Left ventricle myocardium inferior (tissue), 1 donor: ENCODE measurements at regions not wholly inside any gene's neighbourhood (a gene's known extent, or its start where the extent isn't known, plus 50 kb on each side); places are given as distances from the start of the nearest gene placed in this dataset.
"Not testable (repeated sequence)": the region's sequence is repeated elsewhere in the genome, so short reads cannot be mapped to it uniquely, and the experiment has no call there.

Experiments
- DNase-seq: peaks from one replicate; pipeline ENCODE4 v3.0.0-alpha.2; 2020
- H3K27ac ChIP-seq: fragments of 200-600 bp; replicated peaks from 2 replicates; pipeline ENCODE4 v1.8.0; 2021
- H3K27me3 ChIP-seq: fragments of 200-600 bp; 2 replicates; pipeline ENCODE4 v1.8.0; 2021; ENCODE audit warnings: low read depth
- H3K36me3 ChIP-seq: fragments of 200-600 bp; 2 replicates; pipeline ENCODE4 v1.8.0; 2021
- H3K4me1 ChIP-seq: fragments of 200-600 bp; 2 replicates; pipeline ENCODE4 v1.8.0; 2021
- H3K4me3 ChIP-seq: fragments of 200-600 bp; 2 replicates; pipeline ENCODE4 v1.8.0; 2021; ENCODE audit warnings: mild to moderate bottlenecking, moderate library complexity
- H3K9me3 ChIP-seq: fragments of 200-600 bp; replicated peaks from 2 replicates; pipeline ENCODE4 v1.8.0; 2021
- intact Hi-C: fragments of 100-400 bp; cut with micrococcal nuclease; formaldehyde crosslinking; loops from one replicate; pipeline ENCODE4 v1.11.0; 2022
- TF ChIP-seq, protein P1 (sequence below): fragments of 200-600 bp; IDR thresholded peaks from 2 replicates; pipeline ENCODE4 v1.8.0; 2021; ENCODE audit warnings: antibody characterized with exemption, mild to moderate bottlenecking, borderline replicate concordance
- donor health status: DM: no; HTN: yes; CAD: no; lungs with severe emphysema.

DNA sequence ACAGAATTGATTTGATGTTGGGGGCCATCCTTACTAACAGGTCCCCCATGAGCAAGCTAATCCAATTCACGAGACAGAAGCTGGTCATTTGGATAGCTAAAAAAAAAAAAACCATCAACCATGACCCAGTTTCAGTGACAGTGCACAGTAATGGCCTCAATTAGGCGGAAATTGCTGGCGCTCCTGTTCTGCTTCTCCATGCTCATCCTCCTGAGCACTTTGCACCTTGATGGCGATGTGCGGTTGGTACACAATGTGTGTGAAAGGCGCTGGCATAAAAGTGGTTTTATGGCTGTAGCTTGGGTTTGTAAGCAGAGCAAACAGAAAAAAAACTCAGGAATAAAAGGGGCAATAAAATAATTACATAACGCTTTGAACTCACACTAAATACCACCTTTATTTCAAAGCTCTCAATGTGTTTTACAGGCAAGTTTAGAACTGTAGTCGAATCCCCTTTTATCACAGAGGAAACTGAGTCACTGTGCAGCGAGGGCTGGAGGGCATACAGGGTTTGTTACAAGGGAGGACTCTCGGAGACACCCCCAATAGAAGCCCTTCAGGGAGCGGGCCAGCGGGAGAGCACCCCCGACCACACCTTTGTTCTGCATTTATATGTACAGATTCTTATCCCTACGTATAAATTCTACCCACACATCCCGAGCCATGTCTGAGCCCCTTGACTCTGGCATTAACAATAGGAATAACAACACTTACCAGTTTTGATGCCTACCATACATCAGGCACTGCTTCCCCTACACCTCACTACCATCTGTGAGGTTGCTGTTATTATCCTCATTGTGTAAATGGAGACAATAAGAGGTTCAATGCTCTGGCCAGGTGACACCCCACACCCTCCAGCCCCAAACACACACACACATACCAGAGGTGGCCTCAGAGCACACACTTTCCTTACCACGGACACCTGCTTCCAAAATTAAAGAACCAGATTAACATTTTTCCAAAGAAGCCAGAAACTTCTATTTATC lies 213.5 kb upstream of the IRF2BP2 start:
- Histone ChIP-seq H3K36me3 (no peaks in the 10 kb centered on the region), H3K27me3 (no peaks in the 10 kb centered on the region), H3K9me3 (no peaks in the 10 kb centered on the region), H3K4me3 (no peak overlapping the region), H3K27ac (no peak overlapping the region), H3K4me1 (no peaks in the 10 kb centered on the region)
- DNase-seq: no peak
- TF ChIP-seq, protein P1, sequence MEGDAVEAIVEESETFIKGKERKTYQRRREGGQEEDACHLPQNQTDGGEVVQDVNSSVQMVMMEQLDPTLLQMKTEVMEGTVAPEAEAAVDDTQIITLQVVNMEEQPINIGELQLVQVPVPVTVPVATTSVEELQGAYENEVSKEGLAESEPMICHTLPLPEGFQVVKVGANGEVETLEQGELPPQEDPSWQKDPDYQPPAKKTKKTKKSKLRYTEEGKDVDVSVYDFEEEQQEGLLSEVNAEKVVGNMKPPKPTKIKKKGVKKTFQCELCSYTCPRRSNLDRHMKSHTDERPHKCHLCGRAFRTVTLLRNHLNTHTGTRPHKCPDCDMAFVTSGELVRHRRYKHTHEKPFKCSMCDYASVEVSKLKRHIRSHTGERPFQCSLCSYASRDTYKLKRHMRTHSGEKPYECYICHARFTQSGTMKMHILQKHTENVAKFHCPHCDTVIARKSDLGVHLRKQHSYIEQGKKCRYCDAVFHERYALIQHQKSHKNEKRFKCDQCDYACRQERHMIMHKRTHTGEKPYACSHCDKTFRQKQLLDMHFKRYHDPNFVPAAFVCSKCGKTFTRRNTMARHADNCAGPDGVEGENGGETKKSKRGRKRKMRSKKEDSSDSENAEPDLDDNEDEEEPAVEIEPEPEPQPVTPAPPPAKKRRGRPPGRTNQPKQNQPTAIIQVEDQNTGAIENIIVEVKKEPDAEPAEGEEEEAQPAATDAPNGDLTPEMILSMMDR: no peak
- intact Hi-C loops: no loop called here

DNA sequence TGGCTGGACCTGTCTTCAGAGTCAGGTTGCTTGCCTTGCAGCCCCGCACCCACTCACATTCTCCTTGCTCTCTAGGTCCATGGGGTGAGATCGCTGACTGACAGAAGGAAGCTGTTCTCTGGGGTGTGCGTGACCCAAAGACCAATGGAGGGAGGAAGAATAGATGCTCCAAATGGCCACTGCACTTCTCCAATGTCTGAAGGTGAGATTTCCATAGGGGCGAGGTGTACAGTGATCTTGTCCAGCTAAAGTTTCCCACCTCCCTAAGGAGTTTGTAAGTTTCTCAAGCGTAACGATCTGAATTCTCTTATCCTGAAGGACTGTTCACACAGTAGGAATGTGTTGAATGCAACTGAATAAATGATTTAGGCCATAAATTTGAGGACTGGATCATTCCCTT lies 211.9 kb upstream of the IRF2BP2 start:
- intact Hi-C loops: no loop called here

DNA sequence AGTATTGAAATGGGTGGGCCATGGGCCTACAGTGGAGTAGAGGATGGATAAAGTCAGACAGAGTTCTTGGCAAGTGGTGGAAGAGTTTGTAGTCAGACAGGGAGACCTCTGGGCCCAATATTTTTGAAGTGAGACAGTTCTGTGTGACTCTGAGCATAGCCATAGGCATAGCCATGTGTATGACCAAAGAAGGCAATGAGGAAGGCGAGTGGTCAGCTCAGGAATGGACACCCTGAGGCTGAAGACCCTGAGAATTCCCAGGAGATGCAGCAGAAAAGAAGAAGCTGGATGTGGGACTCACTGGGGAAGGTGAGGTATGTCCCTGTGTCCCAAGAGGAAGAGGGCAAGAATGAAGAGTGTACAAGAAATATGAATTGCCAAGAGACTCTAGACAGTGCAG lies 210.6 kb upstream of the IRF2BP2 start:
- Histone ChIP-seq H3K4me3 (no peak overlapping the region), H3K4me1 (peaks cover under 1% of the 10 kb centered on the region), H3K36me3 (no peaks in the 10 kb centered on the region), H3K9me3 (no peaks in the 10 kb centered on the region), H3K27ac (no peak overlapping the region), H3K27me3 (no peaks in the 10 kb centered on the region)
- intact Hi-C loops: no loop called here
- DNase-seq: no peak
- TF ChIP-seq, protein P1: no peak

More for the DNA sequence above, 211.9 kb upstream of the IRF2BP2 start:
- no peaks in the 10 kb centered on the region for H3K4me1 ChIP-seq
- no peaks in the 10 kb centered on the region for H3K9me3 ChIP-seq
- TF ChIP-seq, protein P1: no peak
- no peak overlapping the region for H3K4me3 ChIP-seq
- DNase-seq: no peak
- no peak overlapping the region for H3K27ac ChIP-seq
- no peaks in the 10 kb centered on the region for H3K36me3 ChIP-seq
- H3K27me3 ChIP-seq: no peaks in the 10 kb centered on the region

DNA sequence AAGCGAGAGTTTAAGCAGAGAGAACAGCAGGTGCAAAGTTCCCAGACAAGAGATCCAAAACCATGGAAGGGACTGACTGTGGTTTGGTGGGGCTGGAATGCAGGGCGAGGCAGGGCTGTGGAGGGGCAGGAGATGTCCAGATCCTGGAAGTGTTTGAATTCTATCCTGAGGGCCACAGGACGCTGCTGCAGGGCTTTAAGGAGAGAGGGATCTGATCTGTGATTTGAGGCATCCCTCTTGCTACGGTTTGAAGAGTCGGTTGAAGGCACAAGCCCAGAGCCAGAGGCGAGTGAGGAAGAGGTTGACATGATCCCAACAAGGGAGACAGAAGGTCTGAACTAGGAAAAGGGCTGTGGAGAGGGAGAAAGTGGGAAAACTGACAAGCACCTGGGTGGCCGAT lies 209.9 kb upstream of the IRF2BP2 start:
- intact Hi-C loops, H3K4me3 ChIP-seq, H3K4me1 ChIP-seq, H3K27ac ChIP-seq, DNase-seq, H3K9me3 ChIP-seq, H3K27me3 ChIP-seq, H3K36me3 ChIP-seq: not testable (repeated sequence)

DNA sequence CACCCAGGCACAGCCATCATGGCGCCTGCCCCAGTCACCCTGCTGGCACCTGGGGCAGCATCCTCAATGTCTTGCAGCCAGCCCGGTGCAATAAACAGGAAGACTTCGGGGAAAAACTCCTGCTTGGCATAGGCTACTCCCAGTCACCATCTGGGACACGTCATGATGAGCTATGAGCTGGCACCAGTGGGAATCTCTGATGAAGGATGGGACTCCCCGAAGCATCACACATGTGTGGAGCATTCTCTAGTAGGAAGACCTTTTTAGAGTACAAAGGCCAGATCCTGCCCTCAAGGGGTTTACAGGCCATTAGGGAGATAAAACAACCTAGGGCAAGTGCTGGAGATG lies 208.0 kb upstream of the IRF2BP2 start:
- H3K4me3 ChIP-seq, H3K27me3 ChIP-seq, DNase-seq, intact Hi-C loops, H3K9me3 ChIP-seq, H3K36me3 ChIP-seq, H3K4me1 ChIP-seq: not testable (repeated sequence)
- H3K27ac ChIP-seq: peak overlapping the region; percentile 80

DNA sequence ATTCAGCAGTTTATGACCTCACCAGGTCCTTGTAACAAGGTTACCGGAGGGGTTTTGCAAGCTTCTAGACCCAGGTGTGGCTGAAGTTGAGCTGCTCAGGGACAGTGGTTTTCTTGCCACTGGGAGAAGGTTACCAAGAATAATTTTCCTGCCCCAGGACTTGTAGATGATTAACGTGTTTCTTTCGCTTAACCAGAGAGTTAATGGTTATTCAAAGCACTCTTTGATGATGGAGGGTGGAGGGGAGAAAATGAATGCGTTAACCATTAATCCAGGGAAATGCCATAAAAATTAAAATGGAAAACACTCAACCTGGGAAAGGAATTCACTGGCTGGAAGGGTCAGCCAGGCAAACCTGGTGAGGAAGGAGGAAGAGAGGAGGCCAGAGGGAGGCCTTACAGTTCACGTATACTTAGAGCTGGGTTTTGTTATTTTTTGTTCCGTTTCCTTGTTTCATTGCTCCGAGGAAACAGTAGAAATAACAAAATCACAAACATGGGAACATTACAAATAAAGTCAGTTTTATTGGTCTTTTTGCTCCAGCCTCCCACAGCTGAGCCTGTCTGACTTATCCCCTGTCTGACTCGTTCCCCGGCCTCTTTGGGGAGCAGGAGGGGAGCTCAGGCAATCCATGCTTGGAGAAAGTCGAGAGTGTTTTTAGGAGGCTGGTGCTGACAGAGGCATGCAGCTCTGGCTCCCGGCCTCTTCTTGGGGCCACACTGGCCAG lies 207.5 kb upstream of the IRF2BP2 start:
- peak overlapping the region; percentile 80 for H3K27ac ChIP-seq
- H3K27me3 ChIP-seq, DNase-seq, H3K4me3 ChIP-seq, H3K4me1 ChIP-seq, intact Hi-C loops, H3K36me3 ChIP-seq, H3K9me3 ChIP-seq: not testable (repeated sequence)

DNA sequence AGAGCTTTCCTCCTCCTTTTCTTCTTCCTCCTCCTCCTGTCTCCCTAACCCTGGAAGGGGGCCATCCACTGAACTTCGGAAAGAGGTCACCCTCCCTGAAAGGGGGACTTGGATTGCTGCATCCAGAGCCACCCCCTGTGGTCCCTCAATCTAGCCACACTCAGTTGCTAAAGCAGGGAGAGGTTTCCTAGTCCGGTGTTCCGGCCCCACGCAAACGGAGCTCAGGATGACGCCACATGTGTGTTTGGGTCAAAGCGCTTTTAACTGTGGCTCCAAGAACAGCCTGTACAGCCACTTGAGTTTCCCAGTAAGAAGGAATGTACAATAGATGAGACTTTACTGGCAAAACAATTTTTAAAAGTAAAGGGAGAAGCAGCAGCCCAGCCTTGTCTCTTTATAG lies 206.9 kb upstream of the IRF2BP2 start:
- peak; percentile 44 for DNase-seq
- intact Hi-C loops: not testable (repeated sequence)
- peak overlapping the region; percentile 44 for H3K4me3 ChIP-seq

DNA sequence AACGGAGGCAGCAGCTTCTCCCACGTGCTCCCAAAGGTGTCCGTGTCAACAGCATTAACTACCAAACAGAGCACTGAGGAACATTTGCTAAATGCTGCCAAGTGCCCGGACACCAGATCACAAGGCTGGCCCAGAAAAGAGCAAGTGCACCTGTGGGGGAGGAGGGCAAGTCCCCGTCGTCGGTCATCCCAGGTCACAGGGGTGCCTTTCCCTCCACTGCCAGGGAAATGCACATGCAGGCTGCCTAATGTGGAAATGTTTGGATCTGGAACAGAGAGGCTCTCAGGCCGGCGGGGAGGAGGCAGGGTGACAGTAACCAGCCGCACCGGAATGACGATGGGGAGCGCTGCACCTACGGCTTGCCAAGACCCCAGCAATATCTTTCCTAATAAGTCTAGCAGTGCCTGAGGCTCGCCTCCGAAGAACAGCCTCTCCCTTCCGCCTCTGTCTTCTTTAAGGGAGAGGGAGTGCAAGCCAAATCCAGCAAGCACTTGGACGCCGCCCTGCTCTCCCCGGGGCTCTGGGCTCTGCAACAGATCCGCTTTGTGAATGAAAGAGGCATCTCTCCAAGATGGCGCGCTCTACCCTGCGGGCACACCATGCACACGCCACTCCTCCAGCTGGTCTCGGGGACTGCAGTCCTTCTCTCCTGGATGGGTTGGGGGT lies 206.3 kb upstream of the IRF2BP2 start:
- Histone ChIP-seq H3K27ac (peak overlapping the region; percentile 80), H3K4me3 (peak overlapping the region; percentile 44)
- H3K36me3 ChIP-seq, H3K9me3 ChIP-seq, H3K27me3 ChIP-seq, H3K4me1 ChIP-seq, intact Hi-C loops: not testable (repeated sequence)
- DNase-seq: peak; percentile 80

More for the DNA sequence above, 206.9 kb upstream of the IRF2BP2 start:
- H3K9me3 ChIP-seq, H3K4me1 ChIP-seq, H3K27me3 ChIP-seq, H3K36me3 ChIP-seq: not testable (repeated sequence)
- H3K27ac ChIP-seq: peak overlapping the region; percentile 80

DNA sequence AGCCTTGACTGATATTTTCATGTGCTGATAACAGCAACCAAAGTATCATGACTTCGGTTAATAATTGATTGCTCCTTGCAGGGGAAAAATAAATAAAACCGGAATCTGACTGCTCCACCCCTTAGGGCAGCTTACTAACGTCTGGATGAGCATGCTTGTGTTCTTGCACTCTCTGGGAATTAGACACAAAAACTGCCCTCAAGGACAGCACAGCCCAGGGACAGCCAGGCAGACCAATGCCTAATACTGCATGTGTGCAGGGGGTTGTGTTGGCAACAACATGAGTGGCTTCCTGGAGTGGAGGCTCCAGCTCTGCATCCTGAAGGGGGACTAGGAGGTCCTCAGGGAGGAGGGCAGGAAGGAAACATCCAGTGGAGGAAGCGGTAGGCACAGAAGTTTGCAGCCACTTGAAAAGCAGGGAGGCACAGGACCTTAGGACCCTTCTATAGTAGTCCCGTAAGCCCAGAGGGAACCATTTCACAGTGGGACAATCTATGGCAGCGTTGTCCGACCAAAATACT lies 205.4 kb upstream of the IRF2BP2 start:
- DNase-seq, H3K4me3 ChIP-seq, H3K9me3 ChIP-seq, H3K36me3 ChIP-seq, intact Hi-C loops, H3K4me1 ChIP-seq, H3K27me3 ChIP-seq: not testable (repeated sequence)
- H3K27ac ChIP-seq: peak overlapping the region; percentile 68

DNA sequence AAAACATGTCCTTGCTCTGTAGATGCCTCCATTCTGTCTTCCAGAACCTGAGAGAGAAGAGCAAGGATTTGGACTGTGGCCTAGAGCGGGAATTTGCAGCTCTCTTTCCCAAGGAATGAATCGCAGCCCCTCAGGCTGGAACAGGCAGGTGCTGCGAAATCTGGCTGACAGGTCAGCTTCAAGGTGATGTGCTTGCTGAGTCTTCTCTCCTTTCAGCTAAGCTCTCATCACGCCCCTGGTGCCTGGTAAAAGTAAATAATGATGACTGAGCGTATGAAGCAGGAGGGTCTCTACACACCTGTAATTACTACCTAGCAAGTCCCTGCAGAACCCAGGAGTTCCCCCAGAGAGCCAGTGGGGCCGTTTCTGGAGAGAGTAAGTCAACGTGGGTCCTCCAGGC lies 204.3 kb upstream of the IRF2BP2 start:
- intact Hi-C loops, H3K36me3 ChIP-seq, DNase-seq, H3K27me3 ChIP-seq, H3K4me3 ChIP-seq, H3K4me1 ChIP-seq, H3K9me3 ChIP-seq, H3K27ac ChIP-seq: not testable (repeated sequence)
